NCI-H774 (cell line): ENCODE measurements at regions not wholly inside any gene's neighbourhood (a gene's known extent, or its start where the extent isn't known, plus 50 kb on each side); places are given as distances from the start of the nearest gene placed in this dataset.
A peak's percentile ranks its signal among the peaks of the same experiment; 100 is the strongest.
"Not testable (repeated sequence)": the region's sequence is repeated elsewhere in the genome, so short reads cannot be mapped to it uniquely, and the experiment has no call there.

Source experiments
- DNase-seq: peaks from one replicate; lab custom pipeline; 2025; lab: John Stamatoyannopoulos, UW

GRCh38 chr9:7622481-7622880, 177.1 kb downstream of the DMAC1 start:
- no peak for DNase-seq

GRCh38 chr9:7615344-7615743, 184.2 kb downstream of the DMAC1 start:
- no peak for DNase-seq

GRCh38 chr9:7613931-7614330, 185.6 kb downstream of the DMAC1 start:
- DNase-seq, result no peak

GRCh38 chr9:7608261-7608660, 191.3 kb downstream of the DMAC1 start:
- DNase-seq, result no peak

- no peak for DNase-seq
These were observed 192.2 kb downstream of the DMAC1 start for GRCh38 chr9:7607421-7607820.

GRCh38 chr9:7606591-7606990, 193.0 kb downstream of the DMAC1 start:
- DNase-seq, result no peak

- DNase-seq, result no peak
These were observed 197.8 kb downstream of the DMAC1 start for GRCh38 chr9:7601739-7602138.

GRCh38 chr9:7597716-7598115, 201.9 kb downstream of the DMAC1 start:
- no peak for DNase-seq

- DNase-seq, result no peak
These were observed 207.0 kb downstream of the DMAC1 start for GRCh38 chr9:7592321-7593316.

- no peak for DNase-seq
These were observed 208.1 kb downstream of the DMAC1 start for GRCh38 chr9:7591501-7591900.

GRCh38 chr9:7580568-7580967, 219.0 kb downstream of the DMAC1 start:
- no peak for DNase-seq

- no peak for DNase-seq
These were observed 220.2 kb downstream of the DMAC1 start for GRCh38 chr9:7579351-7579750.

- DNase-seq, result no peak
These were observed 220.6 kb downstream of the DMAC1 start for GRCh38 chr9:7578951-7579350.

GRCh38 chr9:7570107-7570720, 229.4 kb downstream of the DMAC1 start:
- peak; percentile 67 for DNase-seq

GRCh38 chr9:7567687-7568086, 231.9 kb downstream of the DMAC1 start:
- no peak for DNase-seq

GRCh38 chr9:7561527-7562080, 238.0 kb downstream of the DMAC1 start:
- DNase-seq, result no peak

- DNase-seq, result no peak
These were observed 238.8 kb downstream of the DMAC1 start for GRCh38 chr9:7560669-7561305.

- DNase-seq, result no peak
These were observed 244.9 kb downstream of the DMAC1 start for GRCh38 chr9:7554699-7555098.

- not testable (repeated sequence) for DNase-seq
These were observed 246.9 kb downstream of the DMAC1 start for GRCh38 chr9:7552706-7553105.

- no peak for DNase-seq
These were observed 250.3 kb downstream of the DMAC1 start for GRCh38 chr9:7549249-7549648.

- no peak for DNase-seq
These were observed 253.3 kb downstream of the DMAC1 start for GRCh38 chr9:7546261-7546660.

GRCh38 chr9:7545371-7546165, 254.0 kb downstream of the DMAC1 start:
- no peak for DNase-seq
